ENCODE measurements at regions not wholly inside any gene's neighbourhood (a gene's known extent, or its start where the extent isn't known, plus 50 kb on each side); places are given as distances from the start of the nearest gene placed in this dataset.

DNA sequence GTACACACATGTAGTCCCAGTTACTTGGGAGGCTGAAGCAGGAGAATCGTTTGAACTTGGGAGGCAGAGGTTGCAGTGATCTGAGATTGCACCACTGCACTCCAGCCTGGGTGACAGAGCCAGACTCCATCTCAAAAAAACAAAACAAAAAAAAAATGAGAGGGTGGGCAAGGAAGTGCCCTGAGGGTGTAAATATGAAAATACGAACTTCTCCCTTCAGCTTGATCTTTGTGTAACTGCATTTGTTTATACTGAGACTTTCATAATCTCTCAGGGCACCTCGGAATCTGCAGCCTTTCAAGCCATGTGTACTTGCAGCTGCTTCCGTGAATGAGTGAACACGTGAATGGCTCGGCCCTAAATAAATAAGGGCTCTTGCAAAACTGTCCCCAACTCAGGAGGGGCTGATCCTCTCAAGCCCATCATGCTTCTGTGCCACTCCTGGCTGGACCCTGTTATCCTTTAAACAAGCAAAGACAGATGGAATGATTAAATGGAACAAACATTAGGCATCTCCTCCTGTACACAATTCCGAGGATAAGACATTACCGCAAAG is 96.8 kb downstream of the BOD1L2 start:
- DNase-seq (ENCODE audit: low spot score): no peak

DNA sequence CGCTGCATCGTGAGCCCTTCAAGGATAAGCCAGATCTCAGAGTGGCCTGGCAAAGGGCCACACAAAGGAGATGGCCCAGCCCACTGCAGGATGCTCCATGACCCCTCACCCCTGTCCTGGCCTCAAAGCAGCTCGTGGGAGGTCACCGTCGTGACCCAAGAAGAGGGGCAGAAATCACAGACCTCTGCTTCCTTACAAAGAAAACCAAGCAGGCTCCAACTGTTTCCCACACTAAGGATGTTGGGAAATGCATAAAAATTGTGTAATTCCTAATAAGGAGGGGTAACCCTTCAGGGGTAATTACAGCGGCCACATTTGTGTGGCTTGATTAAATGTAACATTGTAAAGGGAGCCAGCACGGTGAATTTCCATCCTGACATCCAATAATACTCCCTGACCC is 102.3 kb downstream of the BOD1L2 start:
- DNase-seq (ENCODE audit: low spot score): no peak

DNA sequence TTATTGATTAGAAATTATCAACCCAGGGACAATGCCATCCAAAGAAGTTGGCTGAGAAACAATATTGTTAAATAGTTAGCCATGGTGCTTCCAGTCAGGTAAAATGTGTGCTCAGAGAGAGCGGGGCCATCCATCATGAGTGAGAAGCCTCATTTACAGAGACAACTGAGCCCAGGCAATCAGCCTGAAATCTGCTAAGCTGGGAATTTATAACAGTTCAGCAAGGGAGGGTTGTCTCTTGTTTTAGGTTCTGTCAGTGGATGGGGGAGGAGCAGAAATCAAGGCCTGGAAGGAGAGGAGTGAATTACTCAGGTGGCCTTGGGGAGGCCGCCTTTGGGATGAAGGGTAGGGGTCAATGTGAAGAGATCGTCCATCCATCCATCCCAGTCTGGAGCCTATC is 102.5 kb upstream of the ST8SIA3 start:
- no peak for DNase-seq (ENCODE audit: low spot score)

DNA sequence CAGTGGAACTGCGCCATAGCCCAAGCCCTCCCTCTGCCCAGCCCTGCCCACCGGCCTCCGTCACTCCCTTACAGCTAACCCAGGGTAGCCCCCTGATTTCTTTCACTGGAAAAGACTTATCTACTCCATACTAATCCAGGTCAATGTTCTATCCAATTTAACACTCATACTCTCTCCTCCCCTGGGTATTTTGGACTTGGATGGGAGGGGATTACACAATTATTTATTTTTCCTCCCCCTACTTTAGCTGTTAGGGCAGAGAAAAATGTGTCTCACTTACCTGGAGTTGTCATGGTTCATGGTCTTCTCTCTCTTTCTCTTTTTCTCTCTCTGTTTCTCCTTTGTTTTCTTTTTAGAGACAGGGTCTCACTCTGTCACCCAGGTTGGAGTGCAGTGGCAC is 100.6 kb upstream of the ST8SIA3 start:
- no peak for DNase-seq (ENCODE audit: low spot score)

DNA sequence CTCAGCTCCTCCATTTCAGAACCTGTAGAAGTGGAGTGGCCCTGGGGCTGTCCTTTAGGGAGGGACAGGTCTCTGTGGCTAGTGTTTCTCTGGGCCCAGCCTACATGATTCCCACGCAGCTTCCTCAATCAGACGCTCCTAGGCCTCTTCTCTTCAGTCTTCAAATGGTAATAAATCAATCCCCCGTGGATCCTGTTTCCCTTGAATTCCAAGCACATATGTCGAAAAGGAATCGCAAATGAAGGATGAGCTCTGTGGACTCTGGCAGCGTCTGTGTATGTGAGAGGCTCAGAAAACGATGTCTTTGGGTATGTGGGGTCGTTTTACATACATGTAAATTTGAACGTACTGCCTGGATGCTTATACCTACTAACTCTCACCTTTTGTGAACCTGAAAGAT is 98.5 kb upstream of the ST8SIA3 start:
- DNase-seq (ENCODE audit: low spot score): no peak

DNA sequence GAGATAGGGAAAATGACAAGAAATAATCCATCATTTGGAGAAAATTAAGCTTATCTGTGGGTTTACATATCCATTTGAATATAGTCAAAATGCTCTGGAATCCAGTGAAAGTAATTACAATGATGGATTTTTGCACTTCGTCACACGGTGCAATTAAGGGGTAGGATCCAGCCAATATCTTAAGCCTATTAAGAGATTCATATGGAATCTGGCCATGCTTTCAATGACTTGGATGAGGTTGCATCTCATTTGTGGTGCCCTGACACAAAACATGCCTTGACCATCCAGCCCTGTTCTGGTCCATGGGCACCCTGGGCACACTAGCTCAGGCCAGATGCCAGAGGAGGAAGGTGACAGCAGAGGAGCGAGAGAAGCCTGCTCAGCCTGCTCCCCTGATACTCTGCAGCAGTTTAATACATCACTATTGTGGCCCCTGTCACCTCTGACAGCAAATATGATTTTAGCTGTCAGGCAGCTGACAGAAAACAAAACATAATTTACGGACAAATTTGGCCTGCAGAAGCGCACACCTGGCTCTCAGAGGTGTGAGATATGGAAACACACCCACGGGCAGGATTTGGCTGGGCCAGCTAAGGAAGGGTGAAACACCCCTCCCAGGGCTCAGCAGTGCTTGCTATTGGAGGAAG is 94.1 kb upstream of the ST8SIA3 start:
- DNase-seq (ENCODE audit: low spot score): no peak

DNA sequence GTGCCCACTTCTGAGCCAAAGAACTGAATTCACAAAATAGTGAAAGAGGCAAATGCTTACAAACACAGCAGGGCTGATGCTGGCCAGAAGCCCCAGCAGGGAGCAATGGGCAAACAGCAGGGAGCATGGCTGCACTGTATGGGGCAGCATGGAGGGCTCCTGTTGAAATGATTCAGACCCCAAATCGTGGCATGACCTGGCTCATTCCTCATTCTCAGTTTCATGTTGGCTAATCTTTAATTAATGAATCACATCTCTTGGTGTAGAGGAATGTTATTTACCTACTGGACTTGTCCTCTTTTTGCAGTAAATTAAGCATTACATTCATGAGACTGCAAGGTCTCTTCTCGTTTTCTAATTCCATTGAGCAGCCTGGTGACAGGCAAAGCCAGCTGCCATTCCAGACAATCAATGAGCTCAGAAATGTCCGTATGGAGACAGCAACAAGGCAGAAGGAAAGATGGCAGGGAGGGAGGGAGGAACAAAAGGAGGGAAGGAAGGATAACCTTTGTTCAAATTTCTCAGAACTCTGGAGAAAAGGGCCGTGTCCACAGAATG is 84.9 kb upstream of the ST8SIA3 start:
- DNase-seq (ENCODE audit: low spot score): no peak

DNA sequence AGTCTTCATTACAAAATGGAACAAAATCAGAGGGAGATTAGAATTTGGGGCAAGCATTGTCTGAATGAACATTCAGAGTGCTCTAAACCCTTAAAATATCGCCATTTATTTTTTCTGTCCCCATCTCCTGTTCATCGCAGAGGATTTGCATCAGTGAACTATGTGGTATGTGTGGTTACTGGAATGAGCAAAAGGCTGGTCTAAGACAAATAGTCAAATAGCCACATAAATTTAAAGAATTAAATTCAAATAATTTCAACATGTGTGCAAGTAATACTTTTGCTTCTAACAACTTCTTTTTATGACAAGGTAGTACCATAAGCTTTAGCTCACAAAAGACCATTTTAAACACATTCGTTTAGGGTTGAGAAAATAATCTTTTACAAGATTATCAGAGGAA is 82.6 kb upstream of the ST8SIA3 start:
- no peak for DNase-seq (ENCODE audit: low spot score)

DNA sequence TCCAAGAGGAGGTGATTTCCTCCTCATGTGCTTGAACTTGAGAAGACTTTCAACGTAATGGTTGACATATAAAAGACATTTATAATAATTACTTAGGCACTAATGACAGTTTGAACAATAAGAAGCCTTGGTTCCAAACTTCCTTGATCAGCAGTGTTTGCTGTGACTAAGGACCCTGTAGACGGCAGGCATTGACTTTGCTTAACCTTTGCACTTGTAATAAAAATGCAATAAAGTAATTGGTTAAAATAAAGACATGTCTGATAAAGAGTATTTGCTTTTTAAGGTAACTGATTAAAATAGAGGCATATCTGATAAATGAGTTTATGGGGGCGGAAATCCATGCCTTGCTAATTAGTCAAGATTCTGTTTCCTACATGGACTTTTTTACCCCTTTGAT is 82.2 kb upstream of the ST8SIA3 start:
- DNase-seq (ENCODE audit: low spot score): peak; percentile 75

DNA sequence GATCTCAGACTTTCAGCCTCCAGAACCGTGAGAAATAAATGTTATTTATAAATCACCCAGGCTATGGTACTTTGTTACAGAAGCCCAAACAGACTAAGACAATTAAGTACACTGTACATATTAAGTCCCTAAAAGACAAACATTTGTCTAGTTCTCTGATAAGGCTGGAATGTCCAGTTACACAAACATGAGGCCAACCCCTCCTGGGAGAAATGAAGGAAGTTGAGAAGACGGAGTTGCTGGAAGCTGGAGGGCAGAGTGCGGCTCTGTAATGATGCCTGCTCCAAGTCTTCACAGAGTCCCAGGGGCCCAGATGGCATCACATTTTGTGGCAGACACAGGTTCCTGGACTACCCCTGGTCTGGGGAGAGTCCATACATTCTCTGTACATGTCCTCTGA is 79.2 kb upstream of the ST8SIA3 start:
- DNase-seq (ENCODE audit: low spot score): peak; percentile 42

DNA sequence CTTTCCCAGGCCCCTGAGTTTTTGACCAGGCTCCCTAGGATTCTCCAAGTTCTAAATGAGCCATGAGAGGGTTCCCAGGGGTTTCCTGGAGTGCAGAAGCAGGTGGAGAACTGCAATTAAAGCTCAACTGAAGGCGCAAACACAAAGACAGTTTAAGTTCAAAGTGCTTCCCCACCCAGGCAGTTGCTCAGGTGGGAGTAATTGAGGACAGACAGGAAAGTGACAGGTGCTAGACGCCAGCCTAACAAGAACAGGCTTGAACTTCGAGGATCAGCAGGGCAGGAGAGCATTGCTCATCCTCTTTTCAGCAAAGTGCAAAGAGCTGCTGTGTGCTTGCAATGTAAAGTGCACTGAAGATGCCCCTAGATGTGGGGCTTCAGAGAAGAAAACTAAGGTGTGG is 77.2 kb upstream of the ST8SIA3 start:
- DNase-seq (ENCODE audit: low spot score): no peak

DNA sequence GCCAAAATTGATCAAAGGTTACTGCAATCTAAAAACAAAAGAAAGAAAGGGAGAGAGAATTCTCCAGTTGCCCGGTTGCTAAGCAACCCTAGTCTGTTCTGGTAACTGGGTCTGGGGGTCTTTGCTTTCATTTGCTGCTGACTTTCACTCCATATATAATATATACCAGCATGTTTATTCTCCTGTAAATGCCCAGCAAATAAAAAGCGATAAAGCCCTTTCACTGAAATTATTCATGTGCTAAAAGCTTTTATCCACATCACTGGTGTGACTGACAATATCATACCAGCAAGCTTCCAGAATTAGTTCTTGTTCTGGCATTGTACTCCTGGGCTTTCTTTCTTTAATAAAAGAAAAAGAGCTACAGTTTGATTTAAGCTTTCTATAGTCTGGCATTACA is 75.5 kb upstream of the ST8SIA3 start:
- DNase-seq (ENCODE audit: low spot score): no peak

DNA sequence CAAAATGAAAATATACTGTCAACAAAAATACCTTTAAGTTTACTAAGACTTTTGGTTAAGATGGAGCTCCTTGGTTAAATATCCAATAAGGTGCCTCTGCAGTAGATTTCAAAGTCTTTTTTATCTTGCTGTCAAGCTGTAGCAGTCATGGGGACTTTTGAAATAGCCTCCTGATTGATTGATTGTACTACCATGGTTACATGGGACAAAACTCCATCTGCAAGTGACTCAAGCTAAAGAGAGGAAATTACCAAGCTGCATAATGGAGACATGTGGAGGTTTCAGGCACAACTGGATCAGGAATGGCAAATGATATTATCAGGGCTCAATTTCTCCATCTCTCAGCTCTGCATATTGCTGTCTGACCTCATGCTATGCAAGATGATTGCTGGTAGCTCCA is 73.4 kb upstream of the ST8SIA3 start:
- DNase-seq (ENCODE audit: low spot score): no peak

DNA sequence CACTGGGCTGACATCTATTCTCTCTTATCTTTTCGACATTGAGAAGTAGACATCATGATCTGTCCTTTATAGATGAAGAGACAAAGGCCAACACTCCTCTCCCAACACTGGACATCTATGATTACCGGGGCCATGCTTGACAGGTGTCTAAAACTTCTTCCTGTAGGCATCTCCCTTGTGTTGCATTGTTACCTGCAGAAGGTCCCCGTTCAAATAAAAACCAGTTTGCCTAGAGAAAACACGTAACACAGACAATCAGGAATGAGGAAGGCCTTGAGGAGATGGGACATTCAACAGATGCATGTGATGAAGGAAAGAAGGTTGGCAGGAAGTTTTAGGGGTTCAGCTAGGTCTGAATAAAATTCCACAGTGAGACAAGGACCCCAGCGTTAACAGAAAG is 70.8 kb upstream of the ST8SIA3 start:
- DNase-seq (ENCODE audit: low spot score): no peak

DNA sequence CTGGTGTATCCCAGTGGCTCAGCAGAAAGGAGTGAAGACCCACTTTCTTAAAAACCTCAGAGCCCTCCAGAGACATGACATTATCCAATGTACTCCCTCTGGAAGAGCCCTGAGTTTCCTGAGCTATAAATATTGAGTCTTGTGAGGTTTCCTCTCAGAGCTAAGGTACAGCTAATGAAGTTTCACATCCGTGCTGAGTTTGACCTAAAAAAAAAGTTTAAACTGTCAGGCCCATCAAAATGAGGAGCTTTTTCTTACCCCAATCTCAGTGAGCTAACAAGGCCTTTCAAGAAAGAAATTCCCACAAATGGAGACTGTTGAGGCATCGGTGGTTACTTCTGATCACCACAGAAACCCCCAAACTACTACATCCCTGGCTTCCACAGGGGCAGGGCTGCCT is 65.4 kb upstream of the ST8SIA3 start:
- no peak for DNase-seq (ENCODE audit: low spot score)

DNA sequence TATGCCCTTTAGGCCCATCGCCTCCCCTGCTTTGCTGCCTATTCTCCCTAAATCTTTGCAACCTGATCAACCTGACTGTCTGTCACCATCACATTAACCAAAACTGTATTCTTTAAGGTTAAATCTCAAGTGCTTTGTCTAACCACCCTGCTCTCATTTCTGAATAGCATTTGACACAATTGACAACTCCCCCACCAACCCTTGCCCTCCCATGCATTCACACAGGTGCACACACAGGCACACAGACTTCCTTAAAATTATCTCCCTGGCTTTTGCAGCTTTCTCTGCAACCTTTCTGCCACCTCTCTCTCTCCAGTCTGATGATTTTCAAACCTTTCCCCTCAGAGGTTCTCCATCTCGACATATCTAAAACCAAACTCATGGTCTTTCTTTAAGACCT is 64.6 kb upstream of the ST8SIA3 start:
- DNase-seq (ENCODE audit: low spot score): no peak

DNA sequence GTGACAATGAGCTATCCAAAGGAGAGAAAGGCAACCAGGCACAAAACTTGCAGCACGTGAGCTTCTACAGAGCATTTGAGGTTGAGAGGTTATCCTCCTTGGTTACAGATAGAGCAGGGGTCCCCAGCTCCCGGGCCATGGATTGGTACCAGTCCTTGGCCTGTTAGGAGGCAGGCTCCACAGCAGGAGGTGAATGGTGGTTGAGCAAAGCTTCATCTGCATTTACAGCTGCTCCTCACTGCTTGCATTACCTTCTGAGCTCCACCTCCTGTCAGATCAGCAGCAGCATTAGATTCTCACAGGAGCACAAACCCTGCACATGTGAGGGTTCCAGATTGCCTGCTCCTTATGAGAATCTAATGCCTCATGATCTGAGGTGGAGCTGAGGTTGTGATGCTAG is 57.8 kb upstream of the ST8SIA3 start:
- DNase-seq (ENCODE audit: low spot score): no peak

DNA sequence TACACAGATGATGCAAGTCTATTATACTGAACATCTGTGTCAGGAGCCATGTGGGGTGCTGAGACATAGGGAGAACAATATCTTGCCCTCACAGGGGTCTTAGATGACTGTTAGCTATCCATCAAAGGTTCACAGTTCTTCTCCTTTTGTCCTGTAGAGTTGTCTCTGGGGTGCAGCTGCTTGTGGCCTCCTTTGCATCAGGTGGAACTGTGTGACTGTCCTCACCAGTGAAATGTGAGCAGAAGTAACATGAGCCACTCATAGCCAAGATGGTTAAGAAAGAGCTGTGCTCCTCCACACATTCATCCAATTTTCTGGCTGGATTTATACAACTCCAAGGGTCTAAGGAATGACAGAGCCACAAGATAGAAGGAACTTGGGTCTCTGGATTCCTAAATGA is 56.0 kb upstream of the ST8SIA3 start:
- no peak for DNase-seq (ENCODE audit: low spot score)

DNA sequence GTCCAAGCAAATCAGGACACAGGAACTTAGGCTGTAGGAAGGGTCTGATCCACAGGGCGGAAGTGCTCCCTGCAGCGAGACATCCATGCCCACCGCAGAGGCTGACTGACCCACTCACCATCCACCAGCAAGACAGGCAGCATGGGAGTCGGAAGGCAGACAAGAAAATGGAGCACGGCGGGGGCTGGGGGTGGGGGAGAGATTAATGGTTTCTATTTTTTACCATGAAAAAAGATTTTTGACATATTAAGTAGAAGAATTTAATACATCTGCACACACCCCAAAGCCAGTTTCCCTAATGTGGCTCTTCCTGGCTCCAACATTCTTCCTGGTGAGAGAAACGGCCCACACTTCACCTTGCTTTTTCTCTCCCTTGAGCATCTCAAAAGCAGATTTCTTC is 55.1 kb upstream of the ST8SIA3 start:
- no peak for DNase-seq (ENCODE audit: low spot score)

DNA sequence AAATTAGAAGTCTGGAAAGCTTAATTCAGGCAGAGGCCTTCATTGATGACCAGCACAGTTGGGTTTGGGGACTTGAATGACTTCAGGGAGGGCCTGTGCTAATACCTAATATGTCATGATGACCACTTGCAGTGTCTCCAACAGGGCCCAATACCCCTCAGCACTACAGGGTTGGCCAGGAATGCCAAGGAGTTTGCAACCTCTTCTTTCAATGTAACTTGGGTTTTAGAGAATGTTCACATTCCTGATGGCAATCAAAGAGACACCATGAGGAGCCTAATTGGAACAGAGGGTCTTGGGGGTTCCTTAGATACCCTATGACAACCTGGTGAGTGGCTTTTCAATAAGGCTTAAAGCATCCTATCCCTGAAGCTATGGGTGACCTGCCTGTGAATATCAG is 52.4 kb upstream of the ST8SIA3 start:
- no peak for DNase-seq (ENCODE audit: low spot score)

DNA sequence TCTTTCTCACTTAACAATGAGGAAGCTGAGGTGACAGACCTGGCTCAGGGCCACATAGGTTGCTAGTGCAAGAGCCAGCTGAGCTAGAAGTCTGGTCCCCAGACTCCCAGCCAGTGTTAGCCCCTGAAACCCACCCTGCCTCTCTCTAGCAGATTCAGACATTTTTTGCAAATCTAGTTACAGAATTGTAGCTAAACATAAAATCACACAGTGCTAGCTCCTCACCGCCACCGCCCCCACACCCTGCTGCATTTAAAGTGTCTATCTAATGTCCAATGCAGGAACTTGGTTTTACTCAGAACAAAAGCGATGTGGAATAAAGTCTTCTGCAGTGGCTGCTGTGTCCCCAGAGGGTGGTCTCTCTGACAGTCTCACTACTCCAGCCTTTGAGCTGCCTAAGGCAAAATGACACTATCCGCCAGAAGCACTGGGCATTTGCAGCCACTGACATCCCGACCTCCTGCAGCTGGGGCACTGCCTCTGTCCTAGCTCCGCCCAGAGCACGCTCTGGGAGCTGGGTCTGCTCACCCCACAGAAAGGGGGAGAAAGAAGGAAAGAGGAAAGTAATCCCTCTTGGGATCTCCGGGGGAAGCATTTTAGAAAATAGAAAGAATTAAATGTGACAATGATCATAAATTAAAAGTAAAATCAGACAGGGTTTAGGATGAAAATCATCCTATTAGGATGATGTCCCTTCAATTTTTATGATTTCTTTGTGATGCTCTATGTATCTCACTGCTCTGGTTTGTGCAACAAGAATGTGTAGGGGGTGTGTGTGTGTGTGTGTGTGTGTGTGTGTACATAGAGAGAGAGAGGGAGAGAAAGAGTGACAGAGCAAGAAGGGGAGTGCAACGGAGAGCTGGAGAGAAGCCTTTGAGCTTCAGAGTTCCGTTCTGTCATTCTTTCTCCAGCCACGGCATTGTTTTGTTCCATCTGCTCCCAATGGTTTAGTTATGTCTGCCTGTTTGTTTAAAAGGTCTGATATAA is 50.5 kb upstream of the ST8SIA3 start:
- DNase-seq (ENCODE audit: low spot score): no peak
